Osteoblast (primary cell): ENCODE measurements at regions not wholly inside any gene's neighbourhood (a gene's known extent, or its start where the extent isn't known, plus 50 kb on each side); places are given as distances from the start of the nearest gene placed in this dataset.

Experiments used
- DNase-seq: peaks from one replicate; pipeline ENCODE4 v3.0.0; 2011; ENCODE audit warnings: low spot score, mixed read lengths; ENCODE audit not compliant: insufficient read length; ENCODE audit errors: missing footprints
- H2AFZ ChIP-seq: 2 replicates; pipeline ENCODE4 v1.6.0; 2011; ENCODE audit warnings: mild to moderate bottlenecking, low read length
- H3K27ac ChIP-seq: 2 replicates; pipeline ENCODE4 v1.5.1; 2011; ENCODE audit warnings: mild to moderate bottlenecking, low read depth, low read length, moderate library complexity
- H3K27me3 ChIP-seq: 2 replicates; pipeline ENCODE4 v1.6.0; 2012; ENCODE audit warnings: mild to moderate bottlenecking, control low read depth, inconsistent platforms, low read length, moderate library complexity; ENCODE audit not compliant: insufficient read depth
- H3K36me3 ChIP-seq: 2 replicates; pipeline ENCODE4 v1.5.1; 2011; ENCODE audit warnings: mild to moderate bottlenecking, low read length, control low read depth, moderate library complexity; ENCODE audit not compliant: insufficient read depth
- H3K4me1 ChIP-seq: 2 replicates; pipeline ENCODE4 v1.5.1; 2011; ENCODE audit warnings: mild to moderate bottlenecking, low read length, control low read depth, moderate library complexity; ENCODE audit not compliant: insufficient read depth
- H3K4me2 ChIP-seq: 2 replicates; pipeline ENCODE4 v1.6.0; 2011; ENCODE audit warnings: mild to moderate bottlenecking, low read length; ENCODE audit not compliant: insufficient read depth
- H3K4me3 ChIP-seq: fragments of 200-600 bp; sonication (generic); 3 replicates; pipeline ENCODE4 v1.5.1; 2012; ENCODE audit warnings: mild to moderate bottlenecking, low read length, inconsistent platforms; ENCODE audit not compliant: insufficient read depth
- H3K79me2 ChIP-seq: 2 replicates; pipeline ENCODE4 v1.6.0; 2012; ENCODE audit warnings: mild to moderate bottlenecking, low read length, control low read depth, inconsistent platforms; ENCODE audit not compliant: insufficient read depth
- H3K9me3 ChIP-seq: 2 replicates; pipeline ENCODE4 v1.5.1; 2011; ENCODE audit warnings: low read depth, low read length, control low read depth
- H4K20me1 ChIP-seq: 2 replicates; pipeline ENCODE4 v1.6.0; 2012; ENCODE audit warnings: mild to moderate bottlenecking, low read length, control low read depth; ENCODE audit not compliant: insufficient read depth
- TF ChIP-seq, protein P1 (sequence below): IDR thresholded peaks from 2 replicates; pipeline ENCODE4 v1.5.1; 2011; ENCODE audit warnings: mild to moderate bottlenecking, low read depth, low read length, moderate library complexity; ENCODE audit errors: extremely low read depth

- H3K9me3 ChIP-seq = peaks cover 2% of the 10 kb centered on the region
- H3K79me2 ChIP-seq = no peaks in the 10 kb centered on the region
- H4K20me1 ChIP-seq = no peaks in the 10 kb centered on the region
- H2AFZ ChIP-seq = no peak overlapping the region
- no peaks in the 10 kb centered on the region for H3K4me1 ChIP-seq
- no peaks in the 10 kb centered on the region for H3K36me3 ChIP-seq
- H3K4me3 ChIP-seq = no peak overlapping the region
- H3K4me2 ChIP-seq = no peak overlapping the region
- H3K27ac ChIP-seq = no peak overlapping the region
- TF ChIP-seq, protein P1, sequence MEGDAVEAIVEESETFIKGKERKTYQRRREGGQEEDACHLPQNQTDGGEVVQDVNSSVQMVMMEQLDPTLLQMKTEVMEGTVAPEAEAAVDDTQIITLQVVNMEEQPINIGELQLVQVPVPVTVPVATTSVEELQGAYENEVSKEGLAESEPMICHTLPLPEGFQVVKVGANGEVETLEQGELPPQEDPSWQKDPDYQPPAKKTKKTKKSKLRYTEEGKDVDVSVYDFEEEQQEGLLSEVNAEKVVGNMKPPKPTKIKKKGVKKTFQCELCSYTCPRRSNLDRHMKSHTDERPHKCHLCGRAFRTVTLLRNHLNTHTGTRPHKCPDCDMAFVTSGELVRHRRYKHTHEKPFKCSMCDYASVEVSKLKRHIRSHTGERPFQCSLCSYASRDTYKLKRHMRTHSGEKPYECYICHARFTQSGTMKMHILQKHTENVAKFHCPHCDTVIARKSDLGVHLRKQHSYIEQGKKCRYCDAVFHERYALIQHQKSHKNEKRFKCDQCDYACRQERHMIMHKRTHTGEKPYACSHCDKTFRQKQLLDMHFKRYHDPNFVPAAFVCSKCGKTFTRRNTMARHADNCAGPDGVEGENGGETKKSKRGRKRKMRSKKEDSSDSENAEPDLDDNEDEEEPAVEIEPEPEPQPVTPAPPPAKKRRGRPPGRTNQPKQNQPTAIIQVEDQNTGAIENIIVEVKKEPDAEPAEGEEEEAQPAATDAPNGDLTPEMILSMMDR = no peak
- no peaks in the 10 kb centered on the region for H3K27me3 ChIP-seq
- DNase-seq = no peak
These were observed 373.0 kb downstream of the PLPP3 start for GRCh38 chr1:56206391-56206790.

- H3K27ac ChIP-seq = no peak overlapping the region
- H3K36me3 ChIP-seq = no peaks in the 10 kb centered on the region
- no peaks in the 10 kb centered on the region for H3K4me1 ChIP-seq
- no peaks in the 10 kb centered on the region for H3K79me2 ChIP-seq
- H3K4me3 ChIP-seq = no peak overlapping the region
- H3K4me2 ChIP-seq = no peak overlapping the region
- TF ChIP-seq, protein P1 = no peak
- H2AFZ ChIP-seq = no peak overlapping the region
- no peaks in the 10 kb centered on the region for H4K20me1 ChIP-seq
- DNase-seq = no peak
- peaks cover 2% of the 10 kb centered on the region for H3K9me3 ChIP-seq
- H3K27me3 ChIP-seq = no peaks in the 10 kb centered on the region
These were observed 375.2 kb downstream of the PLPP3 start for GRCh38 chr1:56204206-56204605.

DNA sequence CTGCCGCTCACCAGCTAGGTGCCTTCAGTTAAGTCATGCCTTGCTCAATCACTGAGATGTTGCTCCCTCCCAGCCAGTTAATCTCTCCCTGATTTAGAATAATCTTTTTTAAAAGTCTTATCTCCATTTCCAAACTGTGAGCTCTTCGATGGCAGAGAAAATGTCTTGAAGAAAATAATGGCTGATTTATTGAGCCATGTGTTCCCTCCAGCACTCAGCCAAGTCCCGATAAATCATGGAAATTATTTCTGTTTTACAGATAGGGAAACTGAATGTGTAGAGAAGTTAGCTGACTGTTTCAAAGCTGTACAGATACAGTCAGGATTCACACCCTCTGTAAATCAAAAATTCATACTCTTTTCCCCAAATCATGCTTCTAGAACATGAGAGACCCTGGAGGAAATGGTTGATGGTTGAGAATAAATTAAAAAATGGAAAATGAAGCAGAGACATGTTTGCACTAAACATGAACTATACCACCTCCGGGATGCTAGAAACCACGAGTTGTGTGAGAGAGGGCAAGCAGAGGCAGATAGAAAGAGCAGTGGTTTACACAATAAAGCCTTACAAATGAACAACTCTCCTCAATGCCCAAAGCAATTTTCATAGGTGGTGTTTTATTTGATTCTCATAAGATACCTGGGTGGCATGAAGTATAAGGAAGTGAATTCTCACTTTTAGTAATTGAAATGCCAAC is 376.4 kb downstream of the PLPP3 start:
- Histone ChIP-seq H3K9me3 (peaks cover 2% of the 10 kb centered on the region), H3K4me2 (no peak overlapping the region), H4K20me1 (no peaks in the 10 kb centered on the region), H3K27me3 (no peaks in the 10 kb centered on the region), H3K36me3 (no peaks in the 10 kb centered on the region), H3K4me3 (no peak overlapping the region), H3K27ac (no peak overlapping the region), H3K4me1 (no peaks in the 10 kb centered on the region), H2AFZ (no peak overlapping the region), H3K79me2 (no peaks in the 10 kb centered on the region)
- DNase-seq = no peak
- TF ChIP-seq, protein P1 = no peak

- H3K9me3 ChIP-seq = no peaks in the 10 kb centered on the region
- no peaks in the 10 kb centered on the region for H3K4me1 ChIP-seq
- H2AFZ ChIP-seq = no peak overlapping the region
- DNase-seq = no peak
- H3K36me3 ChIP-seq = no peaks in the 10 kb centered on the region
- H4K20me1 ChIP-seq = no peaks in the 10 kb centered on the region
- TF ChIP-seq, protein P1 = no peak
- no peak overlapping the region for H3K4me3 ChIP-seq
- H3K27me3 ChIP-seq = no peaks in the 10 kb centered on the region
- no peak overlapping the region for H3K4me2 ChIP-seq
- no peak overlapping the region for H3K27ac ChIP-seq
- H3K79me2 ChIP-seq = no peaks in the 10 kb centered on the region
These were observed 377.2 kb downstream of the PLPP3 start for GRCh38 chr1:56202186-56202585.
